ENCODE measurements at regions not wholly inside any gene's neighbourhood (a gene's known extent, or its start where the extent isn't known, plus 50 kb on each side); places are given as distances from the start of the nearest gene placed in this dataset.

- no peak for TF ChIP-seq CTCF (IDR thresholded peaks at IDR 0.05 in 4 of 5, conservative IDR thresholded peaks at IDR 0.05 in 1 of 5)
- TF ChIP-seq POLR2A (IDR thresholded peaks at IDR 0.05): no peak
Measured at GRCh38 chr10:69685426-69685801, 55.4 kb downstream of the FAM241B start.
